GF-D8 (cell line): ENCODE measurements at regions not wholly inside any gene's neighbourhood (a gene's known extent, or its start where the extent isn't known, plus 50 kb on each side); places are given as distances from the start of the nearest gene placed in this dataset.
"Not testable (repeated sequence)": the region's sequence is repeated elsewhere in the genome, so short reads cannot be mapped to it uniquely, and the experiment has no call there.

Source experiments
- DNase-seq: peaks from one replicate; lab custom pipeline; 2025; lab: John Stamatoyannopoulos, UW

- no peak for DNase-seq
These were observed 161.5 kb downstream of the NRIP1 start for GRCh38 chr21:14903172-14903865.

GRCh38 chr21:14901482-14901958 lies 163.3 kb downstream of the NRIP1 start:
- DNase-seq = no peak

- no peak for DNase-seq
These were observed 164.2 kb downstream of the NRIP1 start for GRCh38 chr21:14900611-14901010.

GRCh38 chr21:14900058-14900457 lies 164.7 kb downstream of the NRIP1 start:
- DNase-seq = no peak

GRCh38 chr21:14895792-14896191 lies 169.0 kb downstream of the NRIP1 start:
- no peak for DNase-seq

- DNase-seq = no peak
These were observed 174.7 kb downstream of the NRIP1 start for GRCh38 chr21:14890141-14890540.

- no peak for DNase-seq
These were observed 175.6 kb downstream of the NRIP1 start for GRCh38 chr21:14889080-14889810.

- DNase-seq = no peak
These were observed 176.6 kb downstream of the NRIP1 start for GRCh38 chr21:14888202-14888601.

GRCh38 chr21:14886001-14886400 lies 178.8 kb downstream of the NRIP1 start:
- no peak for DNase-seq

- no peak for DNase-seq
These were observed 181.4 kb downstream of the NRIP1 start for GRCh38 chr21:14883351-14883750.

GRCh38 chr21:14882545-14882944 lies 182.3 kb downstream of the NRIP1 start:
- not testable (repeated sequence) for DNase-seq

GRCh38 chr21:14881863-14882499 lies 182.8 kb downstream of the NRIP1 start:
- no peak for DNase-seq

- no peak for DNase-seq
These were observed 183.9 kb downstream of the NRIP1 start for GRCh38 chr21:14880922-14881321.

- no peak for DNase-seq
These were observed 185.3 kb downstream of the NRIP1 start for GRCh38 chr21:14879458-14879857.

GRCh38 chr21:14878971-14879370 lies 185.8 kb downstream of the NRIP1 start:
- no peak for DNase-seq

- no peak for DNase-seq
These were observed 187.1 kb downstream of the NRIP1 start for GRCh38 chr21:14877581-14878228.

- DNase-seq = no peak
These were observed 188.3 kb downstream of the NRIP1 start for GRCh38 chr21:14876524-14876840.

- no peak for DNase-seq
These were observed 188.9 kb downstream of the NRIP1 start for GRCh38 chr21:14875704-14876523.

GRCh38 chr21:14875186-14875585 lies 189.6 kb downstream of the NRIP1 start:
- no peak for DNase-seq

GRCh38 chr21:14874379-14874778 lies 190.4 kb downstream of the NRIP1 start:
- no peak for DNase-seq

GRCh38 chr21:14871861-14872260 lies 192.9 kb downstream of the NRIP1 start:
- no peak for DNase-seq

- no peak for DNase-seq
These were observed 194.0 kb downstream of the NRIP1 start for GRCh38 chr21:14870853-14871149.
